ENCODE measurements at regions not wholly inside any gene's neighbourhood (a gene's known extent, or its start where the extent isn't known, plus 50 kb on each side); places are given as distances from the start of the nearest gene placed in this dataset.
A peak's percentile ranks its signal among the peaks of the same experiment; 100 is the strongest.

DNA sequence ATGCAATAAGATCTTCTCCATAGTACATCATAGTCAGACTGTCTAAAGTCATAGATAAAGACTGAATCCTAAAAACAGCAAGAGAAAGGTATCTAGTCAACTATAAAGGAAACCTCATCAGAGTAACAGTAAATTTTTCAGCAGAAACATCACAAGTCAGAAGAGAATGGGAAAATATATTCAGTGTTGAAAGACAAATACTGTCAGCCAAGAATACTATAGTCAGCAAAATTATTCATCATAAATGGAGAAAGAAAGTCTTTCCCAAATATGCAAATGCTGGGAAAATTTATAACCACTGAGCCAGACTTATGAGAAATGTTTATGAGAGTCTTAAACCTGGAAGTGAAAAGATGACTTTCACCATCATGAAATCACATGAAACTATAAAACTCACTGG, 136.7 kb downstream of the KDR start:
- DNase-seq = no peak

DNA sequence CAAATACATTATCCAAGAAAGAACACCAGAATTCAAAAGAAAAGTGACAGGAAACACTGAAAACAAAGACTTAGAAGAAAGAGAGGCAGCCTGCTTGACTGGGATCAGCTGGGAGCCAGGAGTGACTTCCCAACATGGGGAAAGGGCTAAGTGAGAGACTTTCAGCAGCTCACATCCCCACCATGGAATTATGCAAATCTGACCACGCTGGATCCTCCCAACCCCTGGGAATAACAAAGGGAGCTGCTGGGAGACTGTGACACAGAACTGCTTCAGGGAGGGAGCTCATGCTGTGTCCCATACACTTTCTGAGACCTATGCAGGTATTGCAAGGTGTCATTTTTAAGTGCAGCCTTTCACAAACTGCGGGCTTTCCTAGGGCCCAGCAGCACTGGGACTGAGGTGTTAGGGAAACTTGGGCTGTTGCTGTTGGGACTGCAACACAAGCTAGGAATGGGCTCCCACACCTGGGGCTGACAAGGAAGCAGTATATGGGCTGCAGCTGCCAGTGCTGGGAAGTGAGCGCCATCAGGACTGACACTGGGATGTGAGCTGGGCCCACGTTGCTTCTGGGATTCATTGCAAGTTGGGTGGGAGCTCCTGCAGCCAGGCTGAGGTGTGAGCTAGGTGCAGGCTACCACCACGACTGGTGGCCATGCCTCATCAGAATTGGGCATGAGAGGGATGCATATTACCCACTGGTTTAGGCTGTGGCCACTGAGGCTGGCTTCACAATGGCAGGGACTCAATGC, 139.1 kb downstream of the KDR start:
- no peak for DNase-seq

DNA sequence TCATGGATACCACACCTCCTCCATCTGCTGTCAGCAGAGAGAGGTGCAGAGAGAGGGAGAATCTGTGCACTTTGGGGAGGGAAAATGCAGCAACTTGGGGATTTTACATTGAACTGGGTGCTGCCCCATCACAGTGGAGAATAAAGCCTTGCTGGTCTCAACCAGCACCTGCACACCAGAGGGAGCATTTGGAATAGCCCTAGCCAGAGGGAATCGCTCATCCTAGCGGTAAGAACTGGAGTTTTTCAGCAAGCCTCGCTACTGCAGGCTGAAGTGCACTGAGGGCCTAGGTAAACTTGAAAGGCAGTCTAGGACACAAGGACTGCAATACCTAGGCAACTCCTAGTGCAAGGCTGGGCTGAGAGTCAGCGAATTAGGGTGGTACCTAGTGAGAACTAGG, 148.7 kb downstream of the KDR start:
- no peak for DNase-seq

DNA sequence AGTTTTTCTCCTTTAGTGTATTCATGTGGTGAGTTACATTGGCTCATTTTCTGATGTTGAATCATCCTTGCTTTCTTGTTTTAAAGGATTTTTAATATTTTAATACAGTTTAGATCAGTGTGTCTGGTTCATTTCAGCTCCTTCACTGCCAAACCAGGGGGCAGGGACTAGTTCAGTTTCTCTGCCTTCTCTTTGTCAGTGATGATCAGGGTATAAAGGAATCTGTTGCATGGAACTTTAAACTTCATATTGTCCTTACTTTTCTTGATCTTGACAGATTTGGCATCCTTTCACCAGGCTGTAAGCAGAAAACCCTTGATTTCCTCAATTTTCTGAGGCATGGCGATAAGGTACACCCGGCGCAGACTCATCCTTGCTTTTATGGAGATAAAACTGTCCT, 149.4 kb downstream of the KDR start:
- no peak for DNase-seq

DNA sequence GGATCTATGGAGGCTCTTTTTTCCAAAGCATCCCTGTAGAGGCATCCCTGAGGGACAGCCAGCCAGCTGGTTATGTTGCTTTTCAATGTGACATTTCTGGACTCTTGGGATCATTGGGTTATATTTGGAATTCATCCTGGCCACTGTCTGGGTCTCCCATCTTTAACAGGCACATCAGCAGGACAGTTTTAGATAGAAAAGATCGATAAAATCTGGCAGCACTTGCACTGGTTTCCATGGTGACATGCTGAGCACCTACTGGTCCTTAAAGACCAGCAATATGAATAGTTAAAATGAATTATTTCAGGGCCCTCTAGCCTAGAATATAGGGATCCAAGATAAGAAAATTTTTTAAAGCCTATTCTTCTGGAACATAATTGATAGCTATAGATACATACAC, 151.6 kb downstream of the KDR start:
- DNase-seq = no peak

DNA sequence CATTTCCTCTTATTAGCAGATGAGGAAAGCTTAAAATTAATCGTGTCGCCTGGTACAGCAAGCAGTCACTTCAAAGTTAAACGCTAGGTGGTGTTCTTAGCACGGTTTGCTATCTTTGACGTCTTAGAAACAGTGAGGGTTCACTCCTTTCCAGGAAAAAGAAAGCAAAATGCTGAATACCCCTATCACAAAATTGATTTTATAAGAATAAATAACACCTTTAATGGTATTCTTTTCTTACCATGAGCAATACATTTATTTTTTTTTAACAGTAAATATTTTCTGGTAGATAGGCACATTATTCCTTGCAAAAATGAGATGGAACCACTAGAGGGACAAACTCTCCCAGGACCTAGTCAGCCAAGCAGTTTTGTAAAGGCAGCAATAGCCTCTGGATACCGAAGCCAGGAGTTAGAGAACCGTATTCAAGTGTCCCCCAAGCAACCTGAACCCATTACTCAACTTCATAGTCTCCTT, 153.9 kb downstream of the KDR start:
- DNase-seq = peak; percentile 41

DNA sequence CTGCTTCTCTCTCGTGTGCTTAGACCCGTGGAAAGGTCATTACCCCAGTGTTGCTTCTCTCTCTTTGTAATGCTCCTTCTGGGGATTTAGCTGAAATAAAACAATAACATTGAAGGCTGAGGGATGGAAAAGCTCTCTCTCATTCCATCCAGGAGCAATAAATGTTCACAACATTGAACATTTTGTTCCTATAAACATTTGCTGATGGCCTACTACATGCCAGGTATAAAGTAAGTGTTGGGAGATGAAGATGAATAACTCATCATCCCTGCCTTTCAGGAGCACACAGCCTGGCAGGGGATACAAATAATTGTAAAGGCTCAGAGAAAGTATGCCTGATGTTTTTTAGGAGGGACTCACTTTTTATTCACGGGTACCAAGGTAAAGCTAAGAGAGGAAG, 158.1 kb downstream of the KDR start:
- DNase-seq = no peak

DNA sequence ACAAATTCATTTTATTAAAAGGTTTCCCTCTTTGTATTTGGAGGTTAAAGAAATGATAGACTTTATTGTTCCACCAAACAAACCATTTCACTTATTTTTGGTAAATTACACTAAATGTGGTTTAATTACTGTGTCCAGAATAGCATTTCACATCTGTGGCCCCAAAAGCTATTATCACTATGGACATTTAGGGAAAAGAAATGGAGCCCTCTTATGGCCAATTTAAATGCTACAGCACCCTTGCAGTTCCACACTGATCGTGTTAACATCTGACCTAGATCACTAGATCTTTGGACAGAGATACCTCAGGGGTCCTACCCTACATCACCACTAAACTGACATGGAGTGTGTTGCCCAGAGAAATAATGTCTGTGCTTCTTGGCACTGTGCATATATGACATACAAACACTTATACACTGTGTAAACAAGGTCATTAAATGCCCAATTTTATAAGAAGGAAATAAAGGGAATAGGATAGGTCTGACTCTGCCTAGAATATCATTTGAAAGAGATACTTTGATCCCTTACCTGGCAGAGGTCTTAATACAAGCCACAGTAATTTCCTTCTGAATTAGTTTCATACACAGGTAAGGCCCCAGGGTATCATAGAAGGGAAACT, 163.9 kb downstream of the KDR start:
- no peak for DNase-seq

DNA sequence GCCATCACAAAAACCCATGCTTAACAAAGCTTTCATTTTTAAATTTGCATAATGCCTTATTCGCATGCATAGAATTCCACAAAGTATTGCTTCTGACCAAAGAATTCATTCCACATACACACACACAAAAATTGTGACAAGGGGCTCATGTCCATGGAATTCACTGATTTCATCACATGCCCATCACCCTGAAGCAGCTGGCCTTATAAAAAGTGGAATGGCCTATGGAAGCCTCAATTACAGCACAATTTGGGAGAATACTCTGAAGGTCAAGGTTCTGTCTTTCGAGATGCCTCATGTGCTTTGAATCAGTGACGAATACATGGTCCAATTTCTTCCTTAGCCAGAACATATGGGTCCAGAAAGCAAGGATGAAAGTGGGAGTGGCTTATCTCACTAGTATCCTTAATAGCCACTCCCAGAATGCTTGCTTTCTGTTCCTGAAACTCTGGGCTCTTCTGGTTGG, 165.7 kb downstream of the KDR start:
- DNase-seq = no peak

DNA sequence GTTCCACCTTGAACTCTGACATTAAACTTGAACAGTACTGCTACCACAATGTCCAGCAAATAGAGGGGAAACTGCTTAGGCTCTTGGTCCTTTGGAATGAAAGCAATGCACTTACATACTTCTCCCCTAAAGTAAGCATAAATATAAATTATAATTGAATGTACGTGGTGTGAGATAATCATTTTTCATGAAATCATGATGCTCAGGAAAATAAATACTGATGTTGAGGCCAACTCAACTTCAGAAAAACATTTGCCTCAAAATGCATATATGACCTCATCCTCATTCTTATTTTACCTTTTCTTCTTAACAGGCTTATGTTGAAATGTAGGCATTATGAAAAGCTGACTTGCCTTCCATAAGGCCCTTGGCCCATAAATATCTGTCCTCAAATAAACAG, 166.3 kb downstream of the KDR start:
- no peak for DNase-seq

DNA sequence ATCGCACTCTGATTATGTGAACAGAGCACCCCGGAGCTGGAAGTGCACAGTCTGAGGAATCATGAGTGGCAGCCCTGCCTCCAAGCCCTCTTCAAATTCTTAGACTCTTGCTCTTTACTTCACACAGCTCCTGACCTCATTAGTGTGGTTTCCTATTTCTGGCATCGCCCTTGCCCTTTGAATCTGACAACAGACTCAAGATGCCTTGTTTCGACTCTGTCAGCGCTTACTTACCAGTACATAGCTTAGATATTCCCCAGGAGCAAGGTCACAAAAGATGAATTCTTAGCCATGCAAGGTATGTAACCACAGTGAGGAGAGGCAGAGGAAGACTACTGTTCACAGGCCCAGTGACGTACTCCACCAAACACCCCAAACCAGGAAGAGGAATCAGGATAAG, 167.2 kb downstream of the KDR start:
- no peak for DNase-seq

DNA sequence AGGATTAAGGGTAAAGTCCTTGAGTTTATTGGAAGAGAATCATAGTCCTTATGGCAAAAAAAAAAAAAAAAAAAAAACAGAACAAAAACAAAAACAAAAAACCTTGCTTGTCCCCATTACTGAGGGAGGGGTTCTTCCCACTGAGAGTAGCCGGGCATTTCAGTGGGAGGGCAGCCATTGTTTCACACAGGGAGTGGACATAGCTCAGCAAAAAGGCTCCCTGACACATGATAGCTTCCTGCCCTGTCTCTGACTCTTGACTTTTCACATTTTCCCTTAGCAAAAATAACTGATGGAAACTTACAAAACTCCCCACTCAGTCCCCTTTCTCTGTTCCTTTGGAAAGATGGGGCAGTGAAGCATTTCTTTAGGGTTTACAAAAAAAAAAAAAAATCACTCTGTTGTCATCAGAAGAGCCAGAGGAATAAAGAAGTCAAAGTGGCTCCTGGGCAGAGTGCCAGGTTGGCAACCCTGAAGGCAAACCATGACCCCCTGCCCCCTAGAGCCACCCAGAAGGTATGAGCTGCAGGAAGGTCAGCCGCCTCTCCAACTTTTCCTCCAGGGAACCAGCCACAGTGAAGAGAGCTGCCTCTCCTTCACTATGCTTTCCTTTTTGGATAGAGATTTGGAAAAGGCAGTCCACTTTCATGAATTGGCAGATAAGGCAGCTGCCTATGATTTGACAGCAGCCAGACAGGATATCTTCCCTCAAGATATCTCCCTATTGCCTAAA, 170.6 kb downstream of the KDR start:
- DNase-seq = no peak

DNA sequence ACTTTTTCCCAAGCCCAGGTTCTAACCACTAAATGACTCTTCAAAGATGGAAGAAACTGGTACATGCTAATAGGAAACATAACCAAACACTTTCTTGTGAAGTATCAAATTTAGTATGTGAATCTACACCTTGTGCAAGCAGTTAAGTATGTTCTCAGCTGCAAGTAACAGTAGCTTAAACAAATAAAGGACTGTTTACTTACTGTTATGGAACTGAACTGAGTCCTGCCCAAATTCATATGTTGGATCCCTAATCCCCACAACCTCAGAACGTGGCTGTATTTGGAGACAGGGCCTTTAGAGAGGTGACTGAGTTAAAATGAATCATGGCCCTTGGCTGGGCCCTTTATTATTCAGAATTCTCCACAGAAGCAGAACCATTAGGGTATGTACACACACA, 178.7 kb downstream of the KDR start:
- DNase-seq = no peak

DNA sequence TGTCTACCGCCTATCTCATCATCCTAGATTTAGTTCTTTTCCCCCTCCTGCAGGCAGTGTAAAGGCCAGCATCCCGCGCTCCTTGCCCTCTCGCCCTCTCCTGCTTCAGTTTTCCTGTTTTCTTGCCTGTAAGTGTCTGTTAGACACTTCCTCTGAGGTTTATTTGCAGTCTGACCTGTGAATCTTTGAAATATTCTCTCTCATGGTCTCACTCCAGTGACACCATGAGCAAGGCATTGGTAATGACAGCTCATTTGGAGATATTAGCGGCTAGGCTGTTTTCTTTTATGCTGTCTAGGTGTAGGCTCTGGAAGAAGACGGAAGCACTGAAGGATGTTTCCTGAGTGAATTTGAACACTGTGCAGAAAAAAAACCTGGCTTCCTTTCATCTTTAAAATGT, 179.6 kb downstream of the KDR start:
- DNase-seq = no peak

DNA sequence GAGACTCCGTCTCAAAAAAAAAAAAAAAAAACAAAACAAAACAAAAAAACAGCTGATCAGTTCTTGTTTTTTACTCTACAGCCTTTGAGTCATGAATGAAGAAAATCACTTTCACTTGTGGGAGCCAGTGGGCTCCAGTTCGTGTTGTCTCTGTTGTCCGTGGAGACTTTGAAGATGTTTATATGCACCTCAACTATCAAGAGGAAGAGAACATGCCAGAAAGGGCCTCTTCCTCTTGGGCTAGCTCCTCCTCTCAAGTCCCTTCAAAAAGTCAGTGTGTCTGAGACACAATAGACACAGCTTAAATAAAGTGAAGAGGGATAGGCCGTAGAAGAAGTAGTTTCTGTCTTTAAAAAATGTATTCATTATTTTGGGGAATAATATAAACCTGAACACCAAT, 182.7 kb downstream of the KDR start:
- DNase-seq = no peak

DNA sequence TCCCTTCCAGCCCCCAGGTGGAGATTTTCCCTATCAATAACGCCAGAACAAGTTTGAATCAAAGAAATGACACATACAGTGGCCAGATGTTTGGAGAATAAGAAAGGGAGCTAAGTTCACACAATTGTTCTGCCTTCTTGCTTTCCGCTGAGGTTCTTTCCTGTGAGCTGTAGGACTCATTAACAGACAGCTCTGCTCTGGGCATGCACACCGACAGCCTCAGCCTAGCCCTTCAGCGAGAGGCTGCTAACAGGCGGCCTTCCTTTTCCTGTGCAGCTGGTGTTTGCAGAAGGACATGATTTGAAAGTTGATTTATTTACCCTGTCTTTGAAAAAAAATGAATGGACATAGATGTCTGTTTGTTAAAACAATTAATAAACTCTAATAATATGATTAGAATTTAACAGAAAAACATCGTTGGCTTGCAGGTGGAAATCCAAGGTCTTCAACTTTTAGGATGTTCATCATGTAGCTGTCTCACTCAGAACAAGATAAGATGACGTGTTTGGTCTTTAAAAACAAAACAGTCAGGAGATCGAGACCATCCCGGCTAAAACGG, 183.3 kb downstream of the KDR start:
- DNase-seq = no peak

DNA sequence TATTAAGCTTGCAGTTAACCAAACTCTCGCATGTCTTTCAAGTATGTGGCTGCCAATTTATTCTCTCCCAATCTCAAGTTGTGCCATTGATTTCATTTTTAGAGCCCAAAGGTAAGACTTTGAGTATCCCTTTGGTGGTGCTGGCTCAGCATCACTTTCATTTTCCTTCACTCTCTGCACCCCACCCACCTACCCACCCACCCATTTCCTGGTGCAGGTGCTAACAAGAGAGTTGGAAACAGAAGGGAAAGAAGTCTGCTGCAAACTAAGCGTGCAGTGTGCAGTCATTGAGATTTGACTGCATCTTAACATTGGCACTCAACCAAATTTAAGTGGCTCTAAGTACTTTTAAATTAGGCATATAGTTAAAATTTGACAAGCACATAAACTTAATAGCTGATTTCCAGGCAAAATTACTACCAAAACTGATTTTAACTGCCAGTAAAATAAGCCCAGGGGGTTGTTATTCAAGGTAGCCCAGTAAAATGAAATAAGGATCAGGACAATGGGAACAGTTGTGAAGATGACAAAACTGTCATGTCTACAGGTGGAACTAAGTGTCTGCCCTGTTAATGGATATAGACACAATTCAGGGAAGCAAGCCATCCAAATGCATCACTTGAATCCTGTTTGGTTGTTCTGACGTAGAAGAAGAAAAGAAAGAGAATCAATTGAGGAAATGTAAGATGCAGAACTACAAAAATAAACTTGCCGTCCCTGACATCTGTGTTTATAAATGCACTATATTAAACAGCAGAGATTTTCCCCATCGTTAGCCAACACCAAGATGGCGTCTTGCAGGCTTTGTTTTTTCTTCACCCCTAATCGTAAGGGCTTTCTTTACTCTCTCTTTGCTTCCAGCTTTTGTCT, 184.2 kb downstream of the KDR start:
- no peak for DNase-seq

DNA sequence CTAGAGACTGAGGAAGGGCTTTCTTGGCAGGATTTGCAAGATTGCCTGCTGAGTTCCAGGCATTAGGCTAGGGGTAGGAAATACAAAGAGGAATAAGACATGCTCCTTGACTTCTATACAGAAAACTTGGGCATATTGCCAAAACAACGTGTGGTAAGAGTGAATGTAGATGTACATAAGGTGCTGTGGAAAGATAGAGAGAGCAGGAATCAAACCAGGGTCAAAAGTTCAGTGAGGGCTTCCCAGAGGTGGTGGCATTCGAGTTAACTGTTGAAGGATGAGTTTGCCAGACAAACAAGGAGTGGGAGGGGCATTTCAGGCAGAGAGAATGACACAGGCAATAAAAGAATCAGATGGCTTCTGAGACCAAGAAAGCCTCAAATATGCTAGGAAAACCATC, 187.9 kb downstream of the KDR start:
- DNase-seq = no peak

DNA sequence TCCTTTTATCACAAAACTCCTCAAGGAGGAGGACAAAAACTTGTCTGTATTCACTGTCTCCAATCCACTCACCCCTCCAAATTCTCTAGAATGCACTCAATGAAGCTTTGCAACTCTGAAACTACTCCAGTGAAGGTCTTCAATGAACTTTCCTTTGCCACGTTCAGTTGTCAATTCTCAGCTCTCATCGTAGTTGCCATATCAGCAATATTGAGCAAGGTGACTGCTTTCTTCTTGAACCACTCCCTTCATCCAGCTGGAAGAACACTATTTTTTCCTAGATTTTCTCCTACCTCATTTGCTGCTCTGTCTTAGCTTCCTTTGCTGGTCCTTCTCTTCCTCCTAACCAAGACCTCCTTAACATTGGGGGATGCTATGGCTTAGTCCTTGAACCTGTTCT, 191.8 kb downstream of the KDR start:
- no peak for DNase-seq

DNA sequence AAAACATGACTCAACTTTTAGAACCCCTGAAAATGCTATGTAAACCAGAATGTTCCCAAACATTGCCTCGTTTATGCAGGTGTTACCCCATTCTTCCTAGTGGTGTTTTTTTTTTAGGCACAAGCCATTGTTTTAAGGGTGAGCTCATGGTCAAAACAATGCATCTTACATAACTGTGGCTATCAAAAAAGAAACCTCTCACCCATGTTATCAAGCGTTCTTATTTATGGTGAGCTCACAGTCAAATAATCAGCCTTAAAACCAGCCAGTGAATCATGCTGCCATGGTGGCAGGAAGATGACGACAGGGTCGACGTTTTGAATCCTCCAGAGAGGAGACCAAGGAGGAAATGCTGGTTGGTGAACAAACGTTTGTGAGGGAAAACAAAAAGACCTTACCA, 195.2 kb downstream of the KDR start:
- DNase-seq = no peak

DNA sequence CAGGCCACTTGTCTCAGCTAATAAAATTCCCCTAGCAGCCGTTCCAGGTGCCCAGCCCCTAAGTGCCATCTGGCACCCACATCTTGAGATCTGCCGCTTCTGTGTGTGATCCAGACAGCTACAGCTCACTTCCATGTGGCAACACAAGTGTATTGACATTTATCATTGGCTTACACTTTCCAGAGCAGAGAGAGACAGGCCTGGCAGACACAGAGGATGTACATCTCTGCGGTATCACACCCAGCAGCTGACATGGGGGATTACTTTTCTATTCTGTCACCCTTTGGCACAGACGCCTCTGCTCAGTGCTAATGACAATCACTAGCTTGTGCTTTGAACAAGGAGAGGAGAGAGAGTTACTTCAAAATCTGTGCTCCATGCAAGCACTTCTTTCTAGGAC, 195.9 kb downstream of the KDR start:
- no peak for DNase-seq

DNA sequence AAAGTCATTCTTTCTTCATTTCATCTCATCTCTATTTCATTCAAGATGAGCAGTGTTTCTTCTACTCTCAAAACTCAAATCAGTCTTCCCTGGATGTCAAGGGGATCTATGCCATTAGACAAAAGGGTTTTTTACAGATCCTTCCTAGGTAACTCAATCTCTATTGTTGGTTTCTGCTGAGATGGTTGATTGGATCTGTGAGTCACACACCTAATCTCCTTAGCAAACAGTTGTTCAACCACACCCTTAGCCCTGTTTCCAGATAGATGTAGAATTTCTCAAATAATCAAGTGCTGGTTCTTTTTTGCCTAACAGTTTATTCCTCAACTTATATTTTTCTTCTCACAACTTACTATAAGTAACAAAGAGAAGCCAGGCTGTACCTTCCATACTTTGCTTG, 200.5 kb downstream of the KDR start:
- no peak for DNase-seq

Measured in right kidney (tissue), 1 donor.